ENCODE measurements at regions not wholly inside any gene's neighbourhood (a gene's known extent, or its start where the extent isn't known, plus 50 kb on each side); places are given as distances from the start of the nearest gene placed in this dataset.

DNA sequence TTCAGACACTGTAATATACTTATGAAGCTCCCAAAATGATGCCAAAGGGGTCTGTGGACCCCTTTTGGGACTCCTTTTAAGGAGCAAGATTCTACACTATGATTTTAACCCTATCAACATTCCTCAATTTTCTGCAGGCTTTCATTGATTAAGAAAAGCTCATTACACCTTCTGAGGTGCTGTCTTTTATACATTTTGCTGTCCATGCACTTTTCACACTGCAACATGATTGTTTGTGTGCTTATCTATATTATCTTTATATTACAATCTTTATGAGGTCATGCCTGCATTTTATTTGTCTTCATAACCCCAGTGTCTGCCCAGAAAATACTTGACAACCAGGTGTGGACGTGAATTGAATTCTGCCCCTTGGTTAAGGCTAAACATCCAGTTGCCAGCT lies 482.6 kb upstream of the ZFHX3 start:
- no peaks in the 10 kb centered on the region for H3K4me1 ChIP-seq (ENCODE audit: insufficient read depth, low read length, severe bottlenecking)
- no peaks in the 10 kb centered on the region for H3K9me3 ChIP-seq (ENCODE audit: low read length)
- no peaks in the 10 kb centered on the region for H3K36me3 ChIP-seq (ENCODE audit: insufficient read depth, low read length)
- no peak overlapping the region for H3K9ac ChIP-seq (ENCODE audit: low read length)
- H3K79me2 ChIP-seq (ENCODE audit: insufficient read depth, low read length) = no peaks in the 10 kb centered on the region
- no peaks in the 10 kb centered on the region for H3F3A ChIP-seq (ENCODE audit: insufficient read depth, low read length)
- H3K4me3 ChIP-seq (ENCODE audit: low read depth, low read length, poor library complexity, severe bottlenecking) = no peak overlapping the region
- no peaks in the 10 kb centered on the region for H4K20me1 ChIP-seq (ENCODE audit: insufficient read depth, low read length)
- no peaks in the 10 kb centered on the region for H3K9me2 ChIP-seq (ENCODE audit: low read depth, low read length)
- H3K27me3 ChIP-seq (ENCODE audit: insufficient read depth, low read length) = no peaks in the 10 kb centered on the region
- no peak overlapping the region for H3K27ac ChIP-seq (ENCODE audit: low read depth, low read length, poor library complexity, severe bottlenecking)
- no peak overlapping the region for H3K4me2 ChIP-seq (ENCODE audit: low read length)
- H2AFZ ChIP-seq (ENCODE audit: low read length) = no peak overlapping the region
- no peak for TF ChIP-seq EZH2 (IDR thresholded peaks at IDR 0.05; ENCODE audit: borderline replicate concordance, low read length)

DNA sequence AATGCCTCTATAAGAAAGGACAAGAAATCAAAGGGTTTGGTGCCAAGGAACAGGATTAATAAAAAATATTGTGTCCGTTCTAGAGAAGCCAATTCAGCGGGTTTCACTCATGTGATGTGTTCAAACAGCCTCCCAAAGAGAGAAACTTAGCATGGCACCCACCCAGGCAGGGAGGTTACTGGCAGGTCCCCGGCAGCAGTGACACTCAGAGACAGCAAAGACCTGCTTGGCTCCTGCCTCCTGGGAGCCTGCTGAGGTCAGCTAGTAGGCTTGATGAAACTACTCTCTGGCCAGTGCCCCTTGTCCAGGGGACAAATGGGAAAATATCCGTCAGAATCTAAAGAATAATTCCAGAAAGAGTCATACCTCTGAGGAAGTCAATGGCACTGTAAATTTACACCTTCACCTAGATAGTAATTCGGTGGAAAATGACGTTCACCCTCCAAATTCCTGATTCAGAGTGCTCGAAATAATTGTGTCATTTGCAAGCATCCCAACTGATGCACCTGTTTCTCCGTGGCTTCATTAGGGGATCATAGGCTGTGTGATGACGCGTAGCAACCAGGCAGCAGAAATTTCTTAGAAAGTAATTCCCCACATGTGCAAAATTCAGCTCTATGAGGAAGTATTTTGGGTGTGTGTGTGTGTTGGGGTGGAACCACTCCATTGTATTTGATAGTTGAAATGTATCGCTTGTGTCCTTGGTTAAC lies 481.5 kb upstream of the ZFHX3 start:
- H3K4me2 ChIP-seq (ENCODE audit: low read length) = no peak overlapping the region
- H3K9ac ChIP-seq (ENCODE audit: low read length) = no peak overlapping the region
- H3K4me3 ChIP-seq (ENCODE audit: low read depth, low read length, poor library complexity, severe bottlenecking) = no peak overlapping the region
- no peaks in the 10 kb centered on the region for H3K27me3 ChIP-seq (ENCODE audit: insufficient read depth, low read length)
- H3F3A ChIP-seq (ENCODE audit: insufficient read depth, low read length) = no peaks in the 10 kb centered on the region
- H3K36me3 ChIP-seq (ENCODE audit: insufficient read depth, low read length) = no peaks in the 10 kb centered on the region
- no peak overlapping the region for H2AFZ ChIP-seq (ENCODE audit: low read length)
- H3K4me1 ChIP-seq (ENCODE audit: insufficient read depth, low read length, severe bottlenecking) = no peaks in the 10 kb centered on the region
- no peaks in the 10 kb centered on the region for H4K20me1 ChIP-seq (ENCODE audit: insufficient read depth, low read length)
- H3K79me2 ChIP-seq (ENCODE audit: insufficient read depth, low read length) = no peaks in the 10 kb centered on the region
- H3K27ac ChIP-seq (ENCODE audit: low read depth, low read length, poor library complexity, severe bottlenecking) = no peak overlapping the region
- no peaks in the 10 kb centered on the region for H3K9me2 ChIP-seq (ENCODE audit: low read depth, low read length)
- TF ChIP-seq EZH2 (IDR thresholded peaks at IDR 0.05; ENCODE audit: borderline replicate concordance, low read length) = no peak
- TF ChIP-seq, protein P1, sequence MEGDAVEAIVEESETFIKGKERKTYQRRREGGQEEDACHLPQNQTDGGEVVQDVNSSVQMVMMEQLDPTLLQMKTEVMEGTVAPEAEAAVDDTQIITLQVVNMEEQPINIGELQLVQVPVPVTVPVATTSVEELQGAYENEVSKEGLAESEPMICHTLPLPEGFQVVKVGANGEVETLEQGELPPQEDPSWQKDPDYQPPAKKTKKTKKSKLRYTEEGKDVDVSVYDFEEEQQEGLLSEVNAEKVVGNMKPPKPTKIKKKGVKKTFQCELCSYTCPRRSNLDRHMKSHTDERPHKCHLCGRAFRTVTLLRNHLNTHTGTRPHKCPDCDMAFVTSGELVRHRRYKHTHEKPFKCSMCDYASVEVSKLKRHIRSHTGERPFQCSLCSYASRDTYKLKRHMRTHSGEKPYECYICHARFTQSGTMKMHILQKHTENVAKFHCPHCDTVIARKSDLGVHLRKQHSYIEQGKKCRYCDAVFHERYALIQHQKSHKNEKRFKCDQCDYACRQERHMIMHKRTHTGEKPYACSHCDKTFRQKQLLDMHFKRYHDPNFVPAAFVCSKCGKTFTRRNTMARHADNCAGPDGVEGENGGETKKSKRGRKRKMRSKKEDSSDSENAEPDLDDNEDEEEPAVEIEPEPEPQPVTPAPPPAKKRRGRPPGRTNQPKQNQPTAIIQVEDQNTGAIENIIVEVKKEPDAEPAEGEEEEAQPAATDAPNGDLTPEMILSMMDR (IDR thresholded peaks at IDR 0.05; ENCODE audit: low read length) = no peak
- no peaks in the 10 kb centered on the region for H3K9me3 ChIP-seq (ENCODE audit: low read length)

- H3K79me2 ChIP-seq (ENCODE audit: insufficient read depth, low read length) = no peaks in the 10 kb centered on the region
- H3K9ac ChIP-seq (ENCODE audit: low read length) = no peak overlapping the region
- no peaks in the 10 kb centered on the region for H3K9me2 ChIP-seq (ENCODE audit: low read depth, low read length)
- H4K20me1 ChIP-seq (ENCODE audit: insufficient read depth, low read length) = no peaks in the 10 kb centered on the region
- H3K9me3 ChIP-seq (ENCODE audit: low read length) = no peaks in the 10 kb centered on the region
- no peak overlapping the region for H3K4me3 ChIP-seq (ENCODE audit: low read depth, low read length, poor library complexity, severe bottlenecking)
- H3F3A ChIP-seq (ENCODE audit: insufficient read depth, low read length) = no peaks in the 10 kb centered on the region
- no peaks in the 10 kb centered on the region for H3K27me3 ChIP-seq (ENCODE audit: insufficient read depth, low read length)
- H3K27ac ChIP-seq (ENCODE audit: low read depth, low read length, poor library complexity, severe bottlenecking) = no peak overlapping the region
- TF ChIP-seq, protein P1 (IDR thresholded peaks at IDR 0.05; ENCODE audit: low read length) = no peak
- no peak for TF ChIP-seq EZH2 (IDR thresholded peaks at IDR 0.05; ENCODE audit: borderline replicate concordance, low read length)
- no peaks in the 10 kb centered on the region for H3K36me3 ChIP-seq (ENCODE audit: insufficient read depth, low read length)
- no peak overlapping the region for H2AFZ ChIP-seq (ENCODE audit: low read length)
- H3K4me1 ChIP-seq (ENCODE audit: insufficient read depth, low read length, severe bottlenecking) = no peaks in the 10 kb centered on the region
- H3K4me2 ChIP-seq (ENCODE audit: low read length) = no peak overlapping the region
Observed at GRCh38 chr16:73527187-73527586, 479.3 kb upstream of the ZFHX3 start.
